ENCODE measurements at regions not wholly inside any gene's neighbourhood (a gene's known extent, or its start where the extent isn't known, plus 50 kb on each side); places are given as distances from the start of the nearest gene placed in this dataset.
A peak's percentile ranks its signal among the peaks of the same experiment; 100 is the strongest.

- DNase-seq (ENCODE audit: low spot score), result no peak
Measured at GRCh38 chr3:117128133-117128532, 418.6 kb downstream of the TUSC7 start.

- no peak for DNase-seq (ENCODE audit: low spot score)
Measured at GRCh38 chr3:117128872-117129271, 419.3 kb downstream of the TUSC7 start.

- no peak for DNase-seq (ENCODE audit: low spot score)
Measured at GRCh38 chr3:117129516-117129915, 419.9 kb downstream of the TUSC7 start.

- no peak for DNase-seq (ENCODE audit: low spot score)
Measured at GRCh38 chr3:117130222-117130621, 420.6 kb downstream of the TUSC7 start.

GRCh38 chr3:117131259-117131658 is 421.7 kb downstream of the TUSC7 start:
- DNase-seq (ENCODE audit: low spot score), result no peak

- DNase-seq (ENCODE audit: low spot score), result no peak
Measured at GRCh38 chr3:117133066-117133465, 423.5 kb downstream of the TUSC7 start.

GRCh38 chr3:117135207-117135606 is 425.6 kb downstream of the TUSC7 start:
- no peak for DNase-seq (ENCODE audit: low spot score)

- DNase-seq (ENCODE audit: low spot score), result no peak
Measured at GRCh38 chr3:117136003-117136402, 426.4 kb downstream of the TUSC7 start.

GRCh38 chr3:117137065-117137464 is 427.5 kb downstream of the TUSC7 start:
- no peak for DNase-seq (ENCODE audit: low spot score)

- peak; percentile 53 for DNase-seq (ENCODE audit: low spot score)
Measured at GRCh38 chr3:117139681-117140080, 430.1 kb downstream of the TUSC7 start.

- DNase-seq (ENCODE audit: low spot score), result no peak
Measured at GRCh38 chr3:117141812-117142211, 432.2 kb downstream of the TUSC7 start.

- peak; percentile 13 for DNase-seq (ENCODE audit: low spot score)
Measured at GRCh38 chr3:117144853-117145252, 435.3 kb downstream of the TUSC7 start.

GRCh38 chr3:117145677-117146076 is 436.1 kb downstream of the TUSC7 start:
- no peak for DNase-seq (ENCODE audit: low spot score)

- DNase-seq (ENCODE audit: low spot score), result no peak
Measured at GRCh38 chr3:117146571-117146970, 437.0 kb downstream of the TUSC7 start.

- DNase-seq (ENCODE audit: low spot score), result no peak
Measured at GRCh38 chr3:117149584-117149983, 440.0 kb downstream of the TUSC7 start.

GRCh38 chr3:117150628-117151027 is 441.0 kb downstream of the TUSC7 start:
- DNase-seq (ENCODE audit: low spot score), result no peak

GRCh38 chr3:117160176-117160575 is 450.6 kb downstream of the TUSC7 start:
- DNase-seq (ENCODE audit: low spot score), result peak; percentile 64

GRCh38 chr3:117161816-117162215 is 452.2 kb downstream of the TUSC7 start:
- DNase-seq (ENCODE audit: low spot score), result no peak

- DNase-seq (ENCODE audit: low spot score), result no peak
Measured at GRCh38 chr3:117165176-117165575, 455.6 kb downstream of the TUSC7 start.

GRCh38 chr3:117165601-117166051 is 456.0 kb downstream of the TUSC7 start:
- DNase-seq (ENCODE audit: low spot score), result no peak

GRCh38 chr3:117168896-117169295 is 459.3 kb downstream of the TUSC7 start:
- no peak for DNase-seq (ENCODE audit: low spot score)

GRCh38 chr3:117170094-117170493 is 460.5 kb downstream of the TUSC7 start:
- DNase-seq (ENCODE audit: low spot score), result no peak

- DNase-seq (ENCODE audit: low spot score), result no peak
Measured at GRCh38 chr3:117171124-117171523, 461.5 kb downstream of the TUSC7 start.

GRCh38 chr3:117172426-117172825 is 462.8 kb downstream of the TUSC7 start:
- DNase-seq (ENCODE audit: low spot score), result no peak

GRCh38 chr3:117181222-117181621 is 471.6 kb downstream of the TUSC7 start:
- no peak for DNase-seq (ENCODE audit: low spot score)

All from COLO829 (cell line).